T-cell (primary cell): ENCODE measurements at regions not wholly inside any gene's neighbourhood (a gene's known extent, or its start where the extent isn't known, plus 50 kb on each side); places are given as distances from the start of the nearest gene placed in this dataset.

Experiments
- ATAC-seq, 4 experiments: fragments of 200-7000 bp in 3 of 4; fragments of 150-1000 bp in 1 of 4; cut with Tn5 transposase; replicated peaks in 1 of 4; 1 replicate in 3 of 4; 2 replicates in 1 of 4; pipeline ENCODE4 v1.10.0; 2021; ENCODE audit warnings: moderate library complexity in 3 of 4, mild to moderate bottlenecking in 2 of 4, moderate number of reproducible peaks in 1 of 4
- CTCF ChIA-PET, 2 donors: fragments of 300-600 bp; sonication (Branson Sonifier 250); formaldehyde crosslinking; loops; one replicate each; lab custom pipeline; 2022; ENCODE audit warnings: antibody characterized with exemption in 2 of 2; lab: Charles Lee
- POLR2A ChIA-PET, 2 donors: fragments of 300-600 bp; sonication (Branson Sonifier 250); formaldehyde crosslinking; loops; one replicate each; lab custom pipeline; 2022; ENCODE audit warnings: antibody characterized with exemption in 2 of 2; lab: Charles Lee
- DNase-seq, 35 experiments: peaks; one replicate each; pipeline versions ENCODE4 v3.0.0 to v3.0.0-alpha.2; 2013 to 2023
- H3K27ac ChIP-seq: one replicate; pipeline ENCODE4 v1.5.1; 2013; ENCODE audit warnings: low read length
- H3K27me3 ChIP-seq, 2 experiments: replicated peaks in 1 of 2; 1 replicate in 1 of 2; 2 replicates in 1 of 2; pipeline versions ENCODE4 v1.6.1 to v1.7.0; 2013; ENCODE audit warnings: low read length in 1 of 2, mixed read lengths in 1 of 2; ENCODE audit not compliant: control insufficient read depth in 2 of 2, insufficient read depth in 2 of 2; ENCODE audit errors: extremely low read depth in 1 of 2
- H3K36me3 ChIP-seq, 2 donors: 1 replicate in 1 of 2; 2 replicates in 1 of 2; pipeline versions ENCODE4 v1.6.1 to v1.7.0; 2013; ENCODE audit warnings: low read length in 1 of 2; ENCODE audit not compliant: control insufficient read depth in 2 of 2, insufficient read depth in 1 of 2; ENCODE audit errors: extremely low read depth in 1 of 2
- H3K4me1 ChIP-seq, 2 experiments: 1 replicate in 1 of 2; 2 replicates in 1 of 2; pipeline versions ENCODE4 v1.6.1 to v1.7.0; 2013; ENCODE audit warnings: low read length in 2 of 2, mixed read lengths in 1 of 2; ENCODE audit not compliant: insufficient read depth in 2 of 2, control insufficient read depth in 1 of 2; ENCODE audit errors: extremely low read depth in 1 of 2
- H3K4me3 ChIP-seq, 2 donors: 1 replicate in 1 of 2; 2 replicates in 1 of 2; pipeline versions ENCODE4 v1.5.1 to v1.7.0; 2013; ENCODE audit warnings: mild to moderate bottlenecking in 2 of 2, low read length in 1 of 2, moderate library complexity in 1 of 2; ENCODE audit not compliant: control insufficient read depth in 1 of 2; ENCODE audit errors: extremely low read depth in 1 of 2
- H3K9me3 ChIP-seq: 2 replicates; pipeline ENCODE4 v1.7.0; 2013
- H3K27ac Mint-ChIP-seq, 2 donors: one replicate each; pipeline ENCODE4 v1.8.0; 2020 to 2021; ENCODE audit warnings: mild to moderate bottlenecking in 2 of 2, mixed read lengths in 2 of 2
- H3K27me3 Mint-ChIP-seq, 2 donors: one replicate each; pipeline ENCODE4 v1.8.0; 2021 to 2022; ENCODE audit warnings: mixed read lengths in 2 of 2
- H3K36me3 Mint-ChIP-seq: one replicate; pipeline ENCODE4 v1.8.0; 2021; ENCODE audit warnings: mixed read lengths
- H3K4me1 Mint-ChIP-seq, 3 donors: one replicate each; pipeline ENCODE4 v1.8.0; 2020 to 2022; ENCODE audit warnings: mixed read lengths in 3 of 3, mild to moderate bottlenecking in 1 of 3
- H3K4me3 Mint-ChIP-seq, 3 donors: one replicate each; pipeline ENCODE4 v1.8.0; 2020 to 2022; ENCODE audit warnings: mild to moderate bottlenecking in 3 of 3, mixed read lengths in 3 of 3, moderate library complexity in 3 of 3
- H3K9me3 Mint-ChIP-seq, 3 donors: one replicate each; pipeline ENCODE4 v1.8.0; 2020 to 2022; ENCODE audit warnings: mixed read lengths in 3 of 3
- WGBS: methylation state at CpG from one replicate; pipeline ENCODE4 v1.1.5; 2013; ENCODE audit warnings: missing lambda C conversion rate; ENCODE audit not compliant: insufficient coverage; 5-methylcytosine and 5-hydroxymethylcytosine counted together

DNA sequence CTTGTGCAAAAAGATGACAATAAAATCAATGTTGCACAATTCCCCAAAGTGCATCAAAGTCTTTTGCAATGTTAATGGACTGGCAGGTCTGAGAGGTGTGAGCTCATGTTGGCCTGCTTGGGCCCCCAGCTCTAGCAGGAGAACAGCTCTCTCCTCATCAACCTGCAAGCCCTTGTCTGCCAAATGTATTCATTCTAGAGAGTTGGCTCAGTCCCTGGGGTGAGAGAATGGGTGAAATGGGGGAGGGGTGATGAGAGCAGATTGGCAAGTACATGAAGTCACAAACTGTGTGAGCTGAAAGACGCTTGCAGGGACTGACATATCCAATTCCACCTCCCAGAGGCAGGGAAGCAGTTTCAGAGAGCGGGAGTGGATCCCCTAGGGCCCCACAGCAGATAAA lies 465.1 kb upstream of the ZNF507 start:
- Mint-ChIP-seq H3K27me3 (peaks cover 0 to 2% of the 10 kb centered on the region in 2 donors), H3K36me3 (no peaks in the 10 kb centered on the region), H3K27ac (no peak overlapping the region), H3K4me3 (no peak overlapping the region), H3K4me1 (no peaks in the 10 kb centered on the region), H3K9me3 (peaks cover 0 to 21% (median 2%) of the 10 kb centered on the region in 3 donors)
- ATAC-seq (no peak), DNase-seq (no peak)
- H3K36me3 ChIP-seq, result no peaks in the 10 kb centered on the region
- ChIA-PET CTCF (no interaction called here), POLR2A (no interaction called here)
- H3K9me3 ChIP-seq, result no peaks in the 10 kb centered on the region
- WGBS, result no CpG with 5 or more reads among the region's 2 CpGs
- H3K4me3 ChIP-seq, result no peak overlapping the region
- no peak overlapping the region for H3K27ac ChIP-seq
- H3K4me1 ChIP-seq, result no peaks in the 10 kb centered on the region
- peaks cover 0 to 2% of the 10 kb centered on the region in 2 experiments for H3K27me3 ChIP-seq

DNA sequence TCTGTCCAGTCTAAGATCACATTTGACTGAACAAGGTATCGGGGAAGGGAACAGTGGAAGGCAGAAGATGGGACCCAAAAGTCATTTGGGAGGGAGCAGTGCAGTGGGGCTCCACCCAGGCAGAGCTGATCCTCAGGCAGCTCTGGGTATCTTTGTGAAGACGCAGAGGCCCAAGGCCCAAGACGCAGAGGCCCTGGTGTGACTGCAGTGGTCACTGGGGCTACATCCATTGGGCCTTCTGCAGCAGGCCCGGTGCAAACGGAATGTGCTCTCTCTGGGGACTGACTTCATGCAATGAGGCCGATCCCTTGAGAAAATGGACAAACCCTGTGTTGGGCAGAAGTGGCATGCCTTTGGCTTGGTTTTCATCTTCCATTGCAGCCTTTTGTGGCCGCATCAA lies 463.4 kb upstream of the ZNF507 start:
- Mint-ChIP-seq H3K9me3 (peaks cover 0 to 18% (median 2%) of the 10 kb centered on the region in 3 donors), H3K4me1 (no peaks in the 10 kb centered on the region), H3K27me3 (peaks cover 0 to 2% of the 10 kb centered on the region in 2 donors), H3K36me3 (no peaks in the 10 kb centered on the region), H3K4me3 (no peak overlapping the region), H3K27ac (no peak overlapping the region)
- ChIA-PET POLR2A (no interaction called here), CTCF (no interaction called here)
- Histone ChIP-seq H3K36me3 (no peaks in the 10 kb centered on the region), H3K4me1 (no peaks in the 10 kb centered on the region), H3K9me3 (no peaks in the 10 kb centered on the region), H3K27ac (no peak overlapping the region), H3K4me3 (no peak overlapping the region), H3K27me3 (no peaks in the 10 kb centered on the region)
- ATAC-seq, result no peak
- no peak for DNase-seq
- WGBS, result 95% methylated on average over 7 of the region's 7 CpGs

DNA sequence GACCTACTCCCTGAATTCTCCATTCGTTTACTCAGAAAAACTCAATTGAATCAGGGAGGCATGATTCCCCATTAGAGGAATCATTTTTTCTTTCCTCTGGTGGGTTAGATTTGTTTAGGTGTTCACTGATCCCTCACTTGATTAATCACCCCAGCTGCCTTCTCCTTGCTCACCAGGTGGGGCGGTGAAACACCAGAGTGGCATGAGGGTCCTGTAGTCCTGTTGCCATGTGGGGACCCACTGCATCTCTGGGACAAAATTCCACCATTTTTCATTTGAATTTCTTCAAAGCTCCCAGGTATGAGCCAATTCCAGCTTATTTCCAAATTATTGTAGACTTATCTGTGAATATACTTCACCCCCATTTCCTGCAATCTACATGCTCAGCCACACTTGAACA lies 462.7 kb upstream of the ZNF507 start:
- Mint-ChIP-seq H3K27ac (no peak overlapping the region), H3K27me3 (peaks cover 0 to 2% of the 10 kb centered on the region in 2 donors), H3K36me3 (no peaks in the 10 kb centered on the region), H3K9me3 (peaks cover 0 to 18% (median 0%) of the 10 kb centered on the region in 3 donors), H3K4me1 (no peaks in the 10 kb centered on the region), H3K4me3 (no peak overlapping the region)
- H3K4me3 ChIP-seq, result no peak overlapping the region
- ATAC-seq (no peak), DNase-seq (no peak)
- no peaks in the 10 kb centered on the region for H3K4me1 ChIP-seq
- H3K9me3 ChIP-seq, result no peaks in the 10 kb centered on the region
- POLR2A ChIA-PET, result interaction anchor here in 1 of 2 donors (0.6 kb wide), 1 partner anchor 1121 kb away, joined by 3 read pairs; no protein-coding TSS in a partner anchor
- no peaks in the 10 kb centered on the region for H3K36me3 ChIP-seq
- CTCF ChIA-PET, result no interaction called here
- H3K27me3 ChIP-seq, result no peaks in the 10 kb centered on the region
- H3K27ac ChIP-seq, result no peak overlapping the region
- WGBS, result 100% methylated on average over 1 of the region's 2 CpGs

DNA sequence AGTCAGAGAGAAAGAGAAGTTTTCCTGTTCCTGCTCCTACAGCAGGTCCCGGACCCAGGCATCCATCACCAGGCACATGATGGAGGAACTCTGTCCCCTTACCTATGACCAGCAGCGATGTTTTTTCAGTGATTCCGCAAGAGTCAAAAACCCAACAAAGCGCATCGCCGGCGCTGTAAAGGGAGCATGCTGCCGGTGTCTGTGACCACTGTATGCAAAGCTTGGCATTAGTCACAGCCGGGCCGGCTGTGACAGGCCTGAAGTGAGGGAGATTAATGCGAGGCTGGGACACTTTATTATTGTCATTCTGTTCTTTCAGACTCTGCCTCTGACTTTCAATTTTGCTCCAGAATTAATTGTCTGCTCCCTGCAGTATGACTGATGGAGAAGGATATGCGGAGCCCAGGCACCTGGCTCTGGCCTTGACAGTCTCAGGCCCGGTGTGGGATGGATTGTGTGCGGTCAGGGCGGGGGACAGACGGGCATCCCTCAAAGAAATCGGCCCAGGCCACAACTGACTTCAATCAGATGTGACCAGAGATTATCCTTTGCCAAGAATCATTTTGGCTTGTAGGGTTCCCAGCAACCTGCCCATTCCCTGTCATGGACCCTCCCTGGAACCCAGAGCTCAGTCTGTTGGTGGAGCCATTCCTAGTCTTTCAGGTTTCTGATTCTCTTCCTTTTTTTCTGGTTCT lies 462.0 kb upstream of the ZNF507 start:
- H3K36me3 ChIP-seq, result no peaks in the 10 kb centered on the region

DNA sequence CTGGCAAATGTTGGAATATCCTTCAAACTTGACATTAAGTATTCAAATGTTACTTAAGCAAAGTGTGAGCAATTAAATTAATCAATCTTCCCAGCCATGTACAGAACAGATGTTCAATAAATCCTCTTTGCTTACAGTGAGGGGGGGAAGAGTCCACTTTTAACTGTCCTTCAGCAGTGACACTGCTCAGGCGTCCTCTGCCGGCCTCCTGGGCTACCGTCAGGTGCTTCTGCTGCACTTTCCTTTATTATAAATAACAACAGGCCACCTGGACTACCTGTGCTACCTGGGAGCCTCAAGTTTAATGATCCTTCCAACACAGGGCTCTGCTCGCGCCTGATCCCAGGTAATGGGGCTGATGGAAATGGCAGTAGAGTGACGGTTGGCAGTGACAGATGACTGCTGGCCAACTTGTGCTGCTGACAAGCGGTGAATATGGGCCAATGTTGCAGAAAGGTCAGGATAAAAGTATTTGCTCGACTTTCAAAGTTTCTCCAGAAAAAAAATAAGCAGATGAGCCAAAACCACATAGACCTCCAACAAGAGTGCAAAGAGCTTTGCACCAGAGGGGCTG lies 460.0 kb upstream of the ZNF507 start:
- Mint-ChIP-seq H3K27ac (no peak overlapping the region), H3K4me1 (no peaks in the 10 kb centered on the region), H3K27me3 (peaks cover 0 to 2% of the 10 kb centered on the region in 2 donors), H3K9me3 (peaks cover 0 to 15% (median 0%) of the 10 kb centered on the region in 3 donors), H3K4me3 (no peak overlapping the region), H3K36me3 (no peaks in the 10 kb centered on the region)
- ChIA-PET POLR2A (no interaction called here), CTCF (no interaction called here)
- no peak for ATAC-seq
- no peaks in the 10 kb centered on the region for H3K4me1 ChIP-seq
- no peak for DNase-seq
- no peaks in the 10 kb centered on the region for H3K9me3 ChIP-seq
- no peak overlapping the region for H3K4me3 ChIP-seq
- no peaks in the 10 kb centered on the region for H3K27me3 ChIP-seq
- H3K27ac ChIP-seq, result no peak overlapping the region
- no CpG with 5 or more reads among the region's 8 CpGs for WGBS
- H3K36me3 ChIP-seq, result no peaks in the 10 kb centered on the region

More for the DNA sequence above, 462.0 kb upstream of the ZNF507 start:
- no peak for ATAC-seq
- ChIA-PET CTCF (no interaction called here), POLR2A (no interaction called here)
- no peaks in the 10 kb centered on the region for H3K36me3 Mint-ChIP-seq
- Histone ChIP-seq H3K4me1 (no peaks in the 10 kb centered on the region), H3K27ac (no peak overlapping the region), H3K9me3 (no peaks in the 10 kb centered on the region), H3K4me3 (no peak overlapping the region), H3K27me3 (no peaks in the 10 kb centered on the region)
- H3K9me3 Mint-ChIP-seq, result peaks cover 0 to 13% (median 0%) of the 10 kb centered on the region in 3 donors
- 94% methylated on average over 14 of the region's 17 CpGs for WGBS
- peaks cover 0 to 2% of the 10 kb centered on the region in 2 donors for H3K27me3 Mint-ChIP-seq
- H3K27ac Mint-ChIP-seq, result no peak overlapping the region
- DNase-seq, result no peak
- H3K4me3 Mint-ChIP-seq, result no peak overlapping the region
- no peaks in the 10 kb centered on the region for H3K4me1 Mint-ChIP-seq

DNA sequence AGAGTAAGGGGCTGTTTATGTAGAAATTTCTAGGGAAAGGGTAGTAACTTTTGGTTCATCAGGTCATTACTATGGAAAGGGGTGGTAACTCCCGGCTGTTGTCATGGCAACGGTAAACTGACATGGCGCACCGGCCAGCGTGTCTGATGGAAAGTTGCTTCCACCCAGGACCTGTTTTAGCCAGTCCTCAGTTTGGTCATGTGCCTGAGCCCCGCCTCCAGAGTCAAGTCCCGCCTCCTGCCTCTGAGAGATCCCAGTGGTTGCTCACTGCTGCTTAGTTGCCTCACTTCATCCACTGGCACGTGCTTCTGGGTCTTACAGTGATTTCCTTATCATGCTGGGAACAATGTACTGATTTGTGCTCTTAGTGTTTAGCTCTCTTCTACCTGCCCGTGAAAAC lies 455.2 kb upstream of the ZNF507 start:
- POLR2A ChIA-PET, result no interaction called here
- ATAC-seq (no peak), DNase-seq (no peak)
- no peak overlapping the region for H3K27ac Mint-ChIP-seq
- peaks cover 0 to 22% (median 8%) of the 10 kb centered on the region in 3 donors for H3K9me3 Mint-ChIP-seq
- no peak overlapping the region for H3K27ac ChIP-seq
- H3K27me3 ChIP-seq, result peaks cover 0 to 6% of the 10 kb centered on the region in 2 experiments
- no peaks in the 10 kb centered on the region for H3K36me3 ChIP-seq
- H3K4me3 ChIP-seq, result no peak overlapping the region
- H3K4me1 Mint-ChIP-seq, result no peaks in the 10 kb centered on the region
- no peaks in the 10 kb centered on the region for H3K9me3 ChIP-seq
- CTCF ChIA-PET, result no interaction called here
- WGBS, result 87% methylated on average over 7 of the region's 9 CpGs
- no peaks in the 10 kb centered on the region for H3K4me1 ChIP-seq
- no peaks in the 10 kb centered on the region for H3K27me3 Mint-ChIP-seq
- no peaks in the 10 kb centered on the region for H3K36me3 Mint-ChIP-seq
- H3K4me3 Mint-ChIP-seq, result no peak overlapping the region
